ENCODE measurements at regions not wholly inside any gene's neighbourhood (a gene's known extent, or its start where the extent isn't known, plus 50 kb on each side); places are given as distances from the start of the nearest gene placed in this dataset.

DNA sequence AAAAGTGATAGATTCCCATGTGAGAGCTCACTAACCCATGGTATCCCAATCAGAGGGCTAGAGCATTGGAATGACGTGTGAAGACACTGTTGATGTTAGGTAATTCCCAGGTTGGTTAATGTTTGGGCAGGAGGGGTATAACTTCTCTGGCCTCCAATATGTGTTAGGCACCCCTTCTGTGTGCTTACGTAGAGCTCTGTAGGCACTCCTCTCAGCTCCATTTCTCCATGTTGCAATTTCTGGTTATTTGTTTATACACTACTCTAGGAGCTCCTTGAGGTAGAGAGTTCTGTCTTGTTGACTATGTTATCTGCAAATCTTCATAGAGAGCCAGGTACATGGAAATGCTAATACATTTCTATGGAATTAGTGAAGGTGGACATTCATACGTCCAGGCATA, 153.5 kb downstream of the RPIA start:
- no peaks in the 10 kb centered on the region for H3K36me3 ChIP-seq (ENCODE audit: insufficient read depth, low read length)
- H3K9me2 ChIP-seq (ENCODE audit: insufficient read depth, low read length), result no peaks in the 10 kb centered on the region
- H2AFZ ChIP-seq (ENCODE audit: low read depth, low read length), result no peak overlapping the region
- TF ChIP-seq SMC3 (conservative IDR thresholded peaks at IDR 0.05; ENCODE audit: poor library complexity) (no peak), EZH2 (IDR thresholded peaks at IDR 0.05; ENCODE audit: borderline replicate concordance, insufficient read depth, low read length, poor library complexity, severe bottlenecking) (no peak), MXI1 (conservative IDR thresholded peaks at IDR 0.05; ENCODE audit: poor library complexity, severe bottlenecking) (no peak)
- TF ChIP-seq, protein P1, sequence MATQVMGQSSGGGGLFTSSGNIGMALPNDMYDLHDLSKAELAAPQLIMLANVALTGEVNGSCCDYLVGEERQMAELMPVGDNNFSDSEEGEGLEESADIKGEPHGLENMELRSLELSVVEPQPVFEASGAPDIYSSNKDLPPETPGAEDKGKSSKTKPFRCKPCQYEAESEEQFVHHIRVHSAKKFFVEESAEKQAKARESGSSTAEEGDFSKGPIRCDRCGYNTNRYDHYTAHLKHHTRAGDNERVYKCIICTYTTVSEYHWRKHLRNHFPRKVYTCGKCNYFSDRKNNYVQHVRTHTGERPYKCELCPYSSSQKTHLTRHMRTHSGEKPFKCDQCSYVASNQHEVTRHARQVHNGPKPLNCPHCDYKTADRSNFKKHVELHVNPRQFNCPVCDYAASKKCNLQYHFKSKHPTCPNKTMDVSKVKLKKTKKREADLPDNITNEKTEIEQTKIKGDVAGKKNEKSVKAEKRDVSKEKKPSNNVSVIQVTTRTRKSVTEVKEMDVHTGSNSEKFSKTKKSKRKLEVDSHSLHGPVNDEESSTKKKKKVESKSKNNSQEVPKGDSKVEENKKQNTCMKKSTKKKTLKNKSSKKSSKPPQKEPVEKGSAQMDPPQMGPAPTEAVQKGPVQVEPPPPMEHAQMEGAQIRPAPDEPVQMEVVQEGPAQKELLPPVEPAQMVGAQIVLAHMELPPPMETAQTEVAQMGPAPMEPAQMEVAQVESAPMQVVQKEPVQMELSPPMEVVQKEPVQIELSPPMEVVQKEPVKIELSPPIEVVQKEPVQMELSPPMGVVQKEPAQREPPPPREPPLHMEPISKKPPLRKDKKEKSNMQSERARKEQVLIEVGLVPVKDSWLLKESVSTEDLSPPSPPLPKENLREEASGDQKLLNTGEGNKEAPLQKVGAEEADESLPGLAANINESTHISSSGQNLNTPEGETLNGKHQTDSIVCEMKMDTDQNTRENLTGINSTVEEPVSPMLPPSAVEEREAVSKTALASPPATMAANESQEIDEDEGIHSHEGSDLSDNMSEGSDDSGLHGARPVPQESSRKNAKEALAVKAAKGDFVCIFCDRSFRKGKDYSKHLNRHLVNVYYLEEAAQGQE (IDR thresholded peaks at IDR 0.05; ENCODE audit: borderline replicate concordance), result no peak
- TF ChIP-seq, protein P2, sequence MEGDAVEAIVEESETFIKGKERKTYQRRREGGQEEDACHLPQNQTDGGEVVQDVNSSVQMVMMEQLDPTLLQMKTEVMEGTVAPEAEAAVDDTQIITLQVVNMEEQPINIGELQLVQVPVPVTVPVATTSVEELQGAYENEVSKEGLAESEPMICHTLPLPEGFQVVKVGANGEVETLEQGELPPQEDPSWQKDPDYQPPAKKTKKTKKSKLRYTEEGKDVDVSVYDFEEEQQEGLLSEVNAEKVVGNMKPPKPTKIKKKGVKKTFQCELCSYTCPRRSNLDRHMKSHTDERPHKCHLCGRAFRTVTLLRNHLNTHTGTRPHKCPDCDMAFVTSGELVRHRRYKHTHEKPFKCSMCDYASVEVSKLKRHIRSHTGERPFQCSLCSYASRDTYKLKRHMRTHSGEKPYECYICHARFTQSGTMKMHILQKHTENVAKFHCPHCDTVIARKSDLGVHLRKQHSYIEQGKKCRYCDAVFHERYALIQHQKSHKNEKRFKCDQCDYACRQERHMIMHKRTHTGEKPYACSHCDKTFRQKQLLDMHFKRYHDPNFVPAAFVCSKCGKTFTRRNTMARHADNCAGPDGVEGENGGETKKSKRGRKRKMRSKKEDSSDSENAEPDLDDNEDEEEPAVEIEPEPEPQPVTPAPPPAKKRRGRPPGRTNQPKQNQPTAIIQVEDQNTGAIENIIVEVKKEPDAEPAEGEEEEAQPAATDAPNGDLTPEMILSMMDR (IDR thresholded peaks at IDR 0.05; ENCODE audit: poor library complexity, severe bottlenecking), result no peak
- H3K79me2 ChIP-seq (replicated peaks; ENCODE audit: insufficient read depth, low read length), result no peaks in the 10 kb centered on the region
- no peak overlapping the region for H3K9ac ChIP-seq (ENCODE audit: low read length)
- H3F3A ChIP-seq (ENCODE audit: insufficient read depth, low read length, poor library complexity, severe bottlenecking), result no peaks in the 10 kb centered on the region
- no peak overlapping the region for H3K27ac ChIP-seq (ENCODE audit: low read length)
- H3K4me3 ChIP-seq (ENCODE audit: low read length), result no peak overlapping the region
- no peaks in the 10 kb centered on the region for H3K9me3 ChIP-seq (ENCODE audit: low read length)
- H3K27me3 ChIP-seq (ENCODE audit: insufficient read depth, low read depth, low read length), result no peaks in the 10 kb centered on the region
- H4K20me1 ChIP-seq (ENCODE audit: insufficient read depth), result no peaks in the 10 kb centered on the region
- no peak overlapping the region for H3K4me2 ChIP-seq (ENCODE audit: low read length)

DNA sequence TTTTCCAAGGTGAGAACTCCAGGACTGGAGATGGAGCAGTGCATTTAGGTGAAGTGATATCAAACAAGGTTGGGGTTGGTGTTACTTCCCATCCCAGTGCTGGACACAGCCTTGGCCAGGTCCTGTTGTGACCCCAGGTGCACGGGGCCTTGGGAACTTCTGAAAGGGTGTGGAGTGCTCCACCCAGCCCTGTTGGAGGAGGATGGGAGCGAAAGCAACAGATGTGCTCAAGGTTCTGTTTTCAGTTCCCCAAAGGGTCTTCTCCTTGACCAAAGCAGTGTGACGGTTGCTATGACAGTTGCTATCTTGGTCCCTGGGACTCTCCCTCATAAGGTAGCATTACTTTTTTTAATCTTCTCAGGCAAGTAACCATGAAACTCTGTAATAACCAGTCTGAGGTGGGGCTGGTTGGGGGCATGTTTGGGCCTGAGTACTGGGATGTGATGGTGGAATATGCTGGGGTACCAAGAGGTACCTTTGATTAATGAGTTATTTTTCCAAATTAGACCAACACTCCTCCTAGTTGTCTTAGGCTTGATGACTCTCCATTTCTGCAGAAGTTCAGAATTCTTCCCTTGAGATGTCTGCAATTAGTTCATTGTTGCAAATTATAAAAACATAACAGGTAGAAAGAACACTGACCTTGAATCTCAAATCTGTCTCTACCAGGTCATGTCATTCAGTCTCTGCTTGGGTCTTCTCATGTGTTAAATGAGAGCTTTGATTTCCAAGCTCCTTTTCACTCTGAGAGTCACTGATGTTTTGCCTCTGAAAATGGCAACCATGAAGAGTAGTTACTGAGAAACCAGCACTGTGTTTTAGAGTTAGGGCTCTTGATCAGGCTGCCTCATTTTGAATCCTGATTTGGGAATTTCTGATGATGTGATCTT, 154.5 kb downstream of the RPIA start:
- Histone ChIP-seq H3K36me3 (ENCODE audit: insufficient read depth, low read length) (no peaks in the 10 kb centered on the region), H3K9me2 (ENCODE audit: insufficient read depth, low read length) (no peaks in the 10 kb centered on the region), H3F3A (ENCODE audit: insufficient read depth, low read length, poor library complexity, severe bottlenecking) (no peaks in the 10 kb centered on the region), H3K27me3 (ENCODE audit: insufficient read depth, low read depth, low read length) (no peaks in the 10 kb centered on the region), H4K20me1 (ENCODE audit: insufficient read depth) (no peaks in the 10 kb centered on the region), H3K9me3 (ENCODE audit: low read length) (no peaks in the 10 kb centered on the region), H3K27ac (ENCODE audit: low read length) (no peak overlapping the region), H3K79me2 (replicated peaks; ENCODE audit: insufficient read depth, low read length) (no peaks in the 10 kb centered on the region), H3K4me3 (ENCODE audit: low read length) (no peak overlapping the region), H2AFZ (ENCODE audit: low read depth, low read length) (no peak overlapping the region), H3K4me2 (ENCODE audit: low read length) (no peak overlapping the region), H3K9ac (ENCODE audit: low read length) (no peak overlapping the region)
- no peak for TF ChIP-seq EZH2 (IDR thresholded peaks at IDR 0.05; ENCODE audit: borderline replicate concordance, insufficient read depth, low read length, poor library complexity, severe bottlenecking)
- no peak for TF ChIP-seq SMC3 (conservative IDR thresholded peaks at IDR 0.05; ENCODE audit: poor library complexity)
- TF ChIP-seq MXI1 (conservative IDR thresholded peaks at IDR 0.05; ENCODE audit: poor library complexity, severe bottlenecking), result no peak
- TF ChIP-seq, protein P1 (IDR thresholded peaks at IDR 0.05; ENCODE audit: borderline replicate concordance), result no peak
- no peak for TF ChIP-seq TAF1 (IDR thresholded peaks at IDR 0.05; ENCODE audit: low read depth)
- no peak for TF ChIP-seq POLR2AphosphoS5 (IDR thresholded peaks at IDR 0.05)
- no peak for TF ChIP-seq EP300 (conservative IDR thresholded peaks at IDR 0.05; ENCODE audit: poor library complexity, severe bottlenecking)
- TF ChIP-seq RAD21 (conservative IDR thresholded peaks at IDR 0.05), result no peak
- TF ChIP-seq, protein P2 (IDR thresholded peaks at IDR 0.05; ENCODE audit: poor library complexity, severe bottlenecking), result no peak
